H9 (cell line): ENCODE measurements at regions not wholly inside any gene's neighbourhood (a gene's known extent, or its start where the extent isn't known, plus 50 kb on each side); places are given as distances from the start of the nearest gene placed in this dataset.

Experiments used
- DNase-seq: peaks from one replicate; pipeline ENCODE4 v3.0.0-alpha.2; 2017
- H2AFZ ChIP-seq: one replicate; pipeline ENCODE4 v1.6.1; 2013; ENCODE audit warnings: mild to moderate bottlenecking, low read length, control low read depth, moderate library complexity
- H2AK5ac ChIP-seq: 2 replicates; pipeline ENCODE4 v1.6.1; 2013; ENCODE audit warnings: low read length, control low read depth, mixed read lengths; ENCODE audit not compliant: insufficient read length
- H2BK120ac ChIP-seq: one replicate; pipeline ENCODE4 v1.6.1; 2013; ENCODE audit warnings: low read depth, mild to moderate bottlenecking, low read length, control low read depth, inconsistent platforms; ENCODE audit not compliant: poor library complexity, severe bottlenecking
- H2BK12ac ChIP-seq: 2 replicates; pipeline ENCODE4 v1.6.1; 2013; ENCODE audit warnings: low read length, control low read depth, mixed read lengths, low read depth; ENCODE audit not compliant: insufficient read length
- H2BK15ac ChIP-seq: 2 replicates; pipeline ENCODE4 v1.6.1; 2013; ENCODE audit warnings: low read depth, low read length, control low read depth
- H2BK20ac ChIP-seq: one replicate; pipeline ENCODE4 v1.6.1; 2013; ENCODE audit warnings: low read depth, mild to moderate bottlenecking, low read length, control low read depth, inconsistent platforms; ENCODE audit not compliant: poor library complexity, severe bottlenecking
- H2BK5ac ChIP-seq: 2 replicates; pipeline ENCODE4 v1.6.1; 2013; ENCODE audit warnings: low read length, control low read depth, mixed read lengths; ENCODE audit not compliant: insufficient read length
- H3K14ac ChIP-seq: 2 replicates; pipeline ENCODE4 v1.6.1; 2013; ENCODE audit warnings: low read length, control low read depth; ENCODE audit not compliant: insufficient read depth
- H3K18ac ChIP-seq: 2 replicates; pipeline ENCODE4 v1.6.1; 2013; ENCODE audit warnings: low read depth, mild to moderate bottlenecking, mixed read lengths, low read length, control low read depth; ENCODE audit not compliant: insufficient read length
- H3K23ac ChIP-seq: 2 replicates; pipeline ENCODE4 v1.6.1; 2013; ENCODE audit warnings: low read length, control low read depth, mixed read lengths, low read depth; ENCODE audit not compliant: insufficient read length
- H3K23me2 ChIP-seq: 2 replicates; pipeline ENCODE4 v1.6.1; 2013; ENCODE audit warnings: low read depth, mild to moderate bottlenecking, mixed read lengths, low read length, control low read depth; ENCODE audit not compliant: insufficient read length, poor library complexity, severe bottlenecking
- H3K27ac ChIP-seq: 2 replicates; pipeline ENCODE4 v1.5.1; 2013; ENCODE audit warnings: low read length, control low read depth, mixed read lengths, low read depth; ENCODE audit not compliant: insufficient read length
- H3K27me3 ChIP-seq: 2 replicates; pipeline ENCODE4 v1.6.1; 2013; ENCODE audit warnings: low read length, control low read depth, inconsistent platforms; ENCODE audit not compliant: insufficient read depth
- H3K4ac ChIP-seq: 2 replicates; pipeline ENCODE4 v1.6.1; 2013; ENCODE audit warnings: low read depth, mild to moderate bottlenecking, control low read depth, inconsistent platforms, low read length, moderate library complexity
- H3K4me1 ChIP-seq: 2 replicates; pipeline ENCODE4 v1.6.1; 2013; ENCODE audit warnings: low read length, control low read depth, inconsistent platforms; ENCODE audit not compliant: insufficient read depth
- H3K4me2 ChIP-seq: 2 replicates; pipeline ENCODE4 v1.6.1; 2013; ENCODE audit warnings: low read length, control low read depth, mixed read lengths; ENCODE audit not compliant: insufficient read length, insufficient read depth
- H3K56ac ChIP-seq: 2 replicates; pipeline ENCODE4 v1.6.1; 2013; ENCODE audit warnings: low read depth, mild to moderate bottlenecking, mixed read lengths, low read length, control low read depth; ENCODE audit not compliant: insufficient read length
- H3K79me1 ChIP-seq: 2 replicates; pipeline ENCODE4 v1.6.1; 2013; ENCODE audit warnings: low read depth, mild to moderate bottlenecking, moderate library complexity, low read length, control low read depth, inconsistent platforms; ENCODE audit not compliant: insufficient read depth, poor library complexity, severe bottlenecking
- H3K79me2 ChIP-seq: 2 replicates; pipeline ENCODE4 v1.6.1; 2013; ENCODE audit warnings: low read length, control low read depth, inconsistent platforms; ENCODE audit not compliant: insufficient read depth
- H3K9ac ChIP-seq: 2 replicates; pipeline ENCODE4 v1.6.1; 2013; ENCODE audit warnings: low read length, control low read depth, mixed read lengths; ENCODE audit not compliant: insufficient read length; ENCODE audit errors: extremely low read depth
- H3K9me3 ChIP-seq: one replicate; pipeline ENCODE4 v1.6.1; 2013; ENCODE audit warnings: low read depth, low read length, inconsistent platforms; ENCODE audit not compliant: control insufficient read depth
- H3T11ph ChIP-seq: one replicate; pipeline ENCODE4 v1.6.1; 2013; ENCODE audit warnings: mild to moderate bottlenecking, low read length, control low read depth, inconsistent platforms
- H4K20me1 ChIP-seq: one replicate; pipeline ENCODE4 v1.6.1; 2013; ENCODE audit not compliant: control insufficient read depth, insufficient read length, insufficient read depth
- H4K5ac ChIP-seq: 2 replicates; pipeline ENCODE4 v1.6.1; 2013; ENCODE audit warnings: low read depth, mild to moderate bottlenecking, mixed read lengths, low read length, control low read depth; ENCODE audit not compliant: insufficient read length
- H4K8ac ChIP-seq: replicated peaks from 2 replicates; pipeline ENCODE4 v1.6.1; 2013; ENCODE audit warnings: low read length, control low read depth, mixed read lengths, low read depth; ENCODE audit not compliant: insufficient read length
- H4K91ac ChIP-seq: 2 replicates; pipeline ENCODE4 v1.6.1; 2013; ENCODE audit warnings: low read depth, mild to moderate bottlenecking, moderate library complexity, mixed read lengths, low read length, control low read depth; ENCODE audit not compliant: insufficient read length
- H3K27ac Mint-ChIP-seq, 3 experiments: 2 replicates in 2 of 3; 3 replicates in 1 of 3; pipeline ENCODE4 v1.8.0; 2020 to 2021; ENCODE audit warnings: mixed read lengths in 3 of 3, mild to moderate bottlenecking in 1 of 3, moderate library complexity in 1 of 3
- H3K27me3 Mint-ChIP-seq: 2 replicates; pipeline ENCODE4 v1.8.0; 2021; ENCODE audit warnings: low read depth, mild to moderate bottlenecking, moderate library complexity, mixed read lengths
- H3K36me3 Mint-ChIP-seq, 3 experiments: 2 replicates in 2 of 3; 3 replicates in 1 of 3; pipeline ENCODE4 v1.8.0; 2020 to 2021; ENCODE audit warnings: low read depth in 3 of 3, mixed read lengths in 3 of 3; ENCODE audit not compliant: insufficient read depth in 1 of 3
- H3K4me1 Mint-ChIP-seq, 2 experiments: 2 replicates each; pipeline ENCODE4 v1.8.0; 2020; ENCODE audit warnings: mixed read lengths in 2 of 2
- H3K4me3 Mint-ChIP-seq, 2 experiments: 2 replicates in 1 of 2; 3 replicates in 1 of 2; pipeline ENCODE4 v1.8.0; 2020 to 2021; ENCODE audit warnings: mild to moderate bottlenecking in 2 of 2, mixed read lengths in 2 of 2, moderate library complexity in 1 of 2
- H3K9me3 Mint-ChIP-seq, 2 experiments: 2 replicates in 1 of 2; 3 replicates in 1 of 2; pipeline ENCODE4 v1.8.0; 2020; ENCODE audit warnings: mild to moderate bottlenecking in 2 of 2, mixed read lengths in 2 of 2, moderate library complexity in 1 of 2
- WGBS: extraction: QIAGEN DNeasy Blood & Tissue Kit; methylation state at CpG from one replicate; pipeline ENCODE4 v1.1.7; 2013; ENCODE audit warnings: missing lambda C conversion rate, low lambda C conversion rate, mixed read lengths; ENCODE audit not compliant: insufficient read length; ENCODE audit errors: extremely low coverage; 5-methylcytosine and 5-hydroxymethylcytosine counted together
- TF ChIP-seq, protein P1 (sequence below): fragments of 200-600 bp; sonication (generic); conservative IDR thresholded peaks from 3 replicates; pipeline ENCODE4 v1.8.0; 2021; ENCODE audit warnings: antibody characterized with exemption, mild to moderate bottlenecking

DNA sequence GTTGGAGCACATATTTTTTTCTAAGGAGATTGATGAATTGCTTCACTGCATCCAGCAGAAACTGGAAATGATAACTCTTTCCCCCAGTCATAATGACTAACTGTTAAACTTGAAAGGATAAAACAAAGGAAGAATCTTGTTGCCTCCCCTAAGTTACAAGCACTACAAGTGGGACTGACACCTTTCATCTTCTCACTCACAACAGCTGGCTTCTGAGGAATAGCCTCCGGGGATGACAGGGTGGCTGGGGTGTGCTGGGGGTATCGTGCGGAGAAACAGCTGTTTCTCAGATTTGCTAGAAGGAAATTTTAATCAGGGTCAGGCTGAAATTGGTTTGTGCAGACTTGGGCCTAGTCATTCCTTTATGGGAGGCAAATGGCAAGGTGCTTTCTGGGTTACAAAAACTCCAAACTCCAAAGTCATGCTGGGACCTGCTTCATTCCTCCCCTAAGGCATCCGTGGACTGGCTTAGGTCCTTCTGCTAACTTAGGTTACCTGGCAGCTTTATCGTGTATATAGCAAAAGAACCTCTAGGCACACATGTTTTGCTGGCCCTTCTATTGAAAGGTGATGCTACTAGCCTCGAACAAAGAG is 557.2 kb downstream of the TOX3 start:
- Histone ChIP-seq H4K91ac (no peak overlapping the region), H3K4me2 (no peak overlapping the region), H2BK120ac (no peak overlapping the region), H3K27me3 (no peaks in the 10 kb centered on the region), H3K23me2 (no peaks in the 10 kb centered on the region), H3K79me2 (no peaks in the 10 kb centered on the region), H2AK5ac (no peak overlapping the region), H2BK12ac (no peak overlapping the region), H2BK15ac (no peak overlapping the region), H2BK20ac (no peak overlapping the region), H3K79me1 (no peaks in the 10 kb centered on the region), H4K20me1 (no peaks in the 10 kb centered on the region), H4K8ac (no peak overlapping the region), H3K4ac (no peak overlapping the region), H3K18ac (no peak overlapping the region), H3K27ac (no peak overlapping the region), H3T11ph (no peak overlapping the region), H3K9me3 (no peaks in the 10 kb centered on the region), H2BK5ac (no peak overlapping the region), H3K14ac (no peak overlapping the region), H3K23ac (no peak overlapping the region), H3K9ac (no peak overlapping the region), H3K4me1 (no peaks in the 10 kb centered on the region), H3K56ac (no peak overlapping the region), H2AFZ (no peak overlapping the region), H4K5ac (no peak overlapping the region)
- TF ChIP-seq, protein P1, sequence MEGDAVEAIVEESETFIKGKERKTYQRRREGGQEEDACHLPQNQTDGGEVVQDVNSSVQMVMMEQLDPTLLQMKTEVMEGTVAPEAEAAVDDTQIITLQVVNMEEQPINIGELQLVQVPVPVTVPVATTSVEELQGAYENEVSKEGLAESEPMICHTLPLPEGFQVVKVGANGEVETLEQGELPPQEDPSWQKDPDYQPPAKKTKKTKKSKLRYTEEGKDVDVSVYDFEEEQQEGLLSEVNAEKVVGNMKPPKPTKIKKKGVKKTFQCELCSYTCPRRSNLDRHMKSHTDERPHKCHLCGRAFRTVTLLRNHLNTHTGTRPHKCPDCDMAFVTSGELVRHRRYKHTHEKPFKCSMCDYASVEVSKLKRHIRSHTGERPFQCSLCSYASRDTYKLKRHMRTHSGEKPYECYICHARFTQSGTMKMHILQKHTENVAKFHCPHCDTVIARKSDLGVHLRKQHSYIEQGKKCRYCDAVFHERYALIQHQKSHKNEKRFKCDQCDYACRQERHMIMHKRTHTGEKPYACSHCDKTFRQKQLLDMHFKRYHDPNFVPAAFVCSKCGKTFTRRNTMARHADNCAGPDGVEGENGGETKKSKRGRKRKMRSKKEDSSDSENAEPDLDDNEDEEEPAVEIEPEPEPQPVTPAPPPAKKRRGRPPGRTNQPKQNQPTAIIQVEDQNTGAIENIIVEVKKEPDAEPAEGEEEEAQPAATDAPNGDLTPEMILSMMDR = no peak
- WGBS = no CpG with 5 or more reads among the region's 6 CpGs
- no peak for DNase-seq
- Mint-ChIP-seq H3K36me3 (0 out of 7 replicates have a peak, but pooled peaks cover 0 to 2% (median 0%) of the 10 kb centered on the region in 3 experiments), H3K4me3 (no peak overlapping the region), H3K27ac (no peak overlapping the region), H3K9me3 (peaks cover 0 to 2% of the 10 kb centered on the region in 2 experiments; a peak in 1 of 5 replicates), H3K4me1 (no peaks in the 10 kb centered on the region), H3K27me3 (0 out of 2 replicates have a peak, but pooled peaks cover 1% of the 10 kb centered on the region)
